GM18870 (cell line): ENCODE measurements at regions not wholly inside any gene's neighbourhood (a gene's known extent, or its start where the extent isn't known, plus 50 kb on each side); places are given as distances from the start of the nearest gene placed in this dataset.

Experiments used
- ATAC-seq: cut with Tn5 transposase; IDR thresholded peaks from one replicate; pipeline ENCODE4 v1.9.1; 2021; ENCODE audit warnings: moderate library complexity; ENCODE audit not compliant: unreplicated experiment

- no peak for ATAC-seq
Observed at GRCh38 chr6:146902846-146903245, 301.4 kb upstream of the STXBP5 start.

GRCh38 chr6:146903451-146903850, 300.8 kb upstream of the STXBP5 start:
- ATAC-seq: no peak

- ATAC-seq: no peak
Observed at GRCh38 chr6:146904596-146904995, 299.6 kb upstream of the STXBP5 start.

GRCh38 chr6:146905181-146905704, 299.0 kb upstream of the STXBP5 start:
- ATAC-seq: no peak

GRCh38 chr6:146908786-146909185, 295.4 kb upstream of the STXBP5 start:
- ATAC-seq: no peak

GRCh38 chr6:146909376-146909775, 294.8 kb upstream of the STXBP5 start:
- ATAC-seq: no peak

GRCh38 chr6:146909886-146910285, 294.3 kb upstream of the STXBP5 start:
- no peak for ATAC-seq

- no peak for ATAC-seq
Observed at GRCh38 chr6:146910611-146911010, 293.6 kb upstream of the STXBP5 start.

GRCh38 chr6:146911635-146912215, 292.5 kb upstream of the STXBP5 start:
- ATAC-seq: no peak

GRCh38 chr6:146912730-146913685, 291.2 kb upstream of the STXBP5 start:
- no peak for ATAC-seq

- ATAC-seq: no peak
Observed at GRCh38 chr6:146913842-146914488, 290.3 kb upstream of the STXBP5 start.

- ATAC-seq: no peak
Observed at GRCh38 chr6:146914489-146915483, 289.4 kb upstream of the STXBP5 start.

GRCh38 chr6:146915671-146916127, 288.5 kb upstream of the STXBP5 start:
- ATAC-seq: no peak

GRCh38 chr6:146916435-146917025, 287.7 kb upstream of the STXBP5 start:
- ATAC-seq: no peak

GRCh38 chr6:146917182-146917581, 287.0 kb upstream of the STXBP5 start:
- no peak for ATAC-seq

- no peak for ATAC-seq
Observed at GRCh38 chr6:146917979-146918378, 286.2 kb upstream of the STXBP5 start.

- no peak for ATAC-seq
Observed at GRCh38 chr6:146919017-146919416, 285.2 kb upstream of the STXBP5 start.

- no peak for ATAC-seq
Observed at GRCh38 chr6:146923205-146923833, 280.9 kb upstream of the STXBP5 start.

GRCh38 chr6:146925846-146926245, 278.4 kb upstream of the STXBP5 start:
- no peak for ATAC-seq
